GM12892 (cell line): ENCODE measurements at regions not wholly inside any gene's neighbourhood (a gene's known extent, or its start where the extent isn't known, plus 50 kb on each side); places are given as distances from the start of the nearest gene placed in this dataset.

Experiments
- POLR2A ChIP-seq: IDR thresholded peaks from 2 replicates; pipeline ENCODE4 v1.6.1; 2011; ENCODE audit warnings: low read depth, low read length, control low read depth
- POLR2AphosphoS5 ChIP-seq: IDR thresholded peaks from 2 replicates; pipeline ENCODE4 v1.6.1; 2011; ENCODE audit warnings: low read depth, low read length, control low read depth
- TAF1 ChIP-seq: IDR thresholded peaks from 2 replicates; pipeline ENCODE4 v1.6.1; 2011; ENCODE audit warnings: low read depth, mild to moderate bottlenecking, control low read depth, low read length, borderline replicate concordance

GRCh38 chr2:14114275-14114674, 518.2 kb upstream of the LRATD1 start:
- TF ChIP-seq POLR2A (no peak), POLR2AphosphoS5 (no peak), TAF1 (no peak)
